Uterus (tissue), 3 donors: ENCODE measurements at regions not wholly inside any gene's neighbourhood (a gene's known extent, or its start where the extent isn't known, plus 50 kb on each side); places are given as distances from the start of the nearest gene placed in this dataset.
A peak's percentile ranks its signal among the peaks of the same experiment; 100 is the strongest.

Experiments used
- DNase-seq, 2 donors: peaks; one replicate each; pipeline ENCODE4 v3.0.0-alpha.2; 2019 to 2020
- H3K27ac ChIP-seq, 2 donors: fragments of 200-600 bp; sonication (generic); 1 replicate in 1 of 2; 2 replicates in 1 of 2; pipeline ENCODE4 v1.5.1; 2016 to 2018
- H3K27me3 ChIP-seq, 2 donors: fragments of 200-600 bp; sonication (generic); one replicate each; pipeline ENCODE4 v1.5.1; 2018 to 2019; ENCODE audit warnings: control low read depth in 1 of 2
- H3K36me3 ChIP-seq, 2 donors: fragments of 200-600 bp; sonication (generic); one replicate each; pipeline ENCODE4 v1.5.1; 2019; ENCODE audit warnings: control low read depth in 1 of 2
- H3K4me1 ChIP-seq, 2 donors: fragments of 200-600 bp; sonication (generic); one replicate each; pipeline ENCODE4 v1.5.1; 2018 to 2019; ENCODE audit warnings: control low read depth in 1 of 2
- H3K4me3 ChIP-seq, 2 donors: fragments of 200-600 bp; sonication (generic); 1 replicate in 1 of 2; 2 replicates in 1 of 2; pipeline ENCODE4 v1.5.1; 2018 to 2019; ENCODE audit warnings: mild to moderate bottlenecking in 1 of 2
- H3K9me3 ChIP-seq, 2 donors: fragments of 200-600 bp; sonication (generic); one replicate each; pipeline ENCODE4 v1.5.1; 2019; ENCODE audit warnings: control low read depth in 1 of 2
- POLR2A ChIP-seq, 2 donors: fragments of 450-650 bp; IDR thresholded peaks; one replicate each; pipeline ENCODE4 v1.6.1; 2016; ENCODE audit warnings: antibody characterized with exemption in 2 of 2, mild to moderate bottlenecking in 1 of 2, moderate library complexity in 1 of 2
- intact Hi-C: fragments of 100-400 bp; cut with DNase I; formaldehyde crosslinking; loops from one replicate; pipeline ENCODE4 v1.15.1; 2023; ENCODE audit warnings: low total_unique reads
- TF ChIP-seq, protein P1 (sequence below), 4 experiments: fragments of 200-600 bp in 2 of 4; fragments of 450-650 bp in 2 of 4; sonication (generic) in 2 of 4; IDR thresholded peaks; one replicate each; pipeline ENCODE4 v1.5.1; 2016 to 2019; ENCODE audit warnings: antibody characterized with exemption in 4 of 4, mild to moderate bottlenecking in 2 of 4, moderate library complexity in 1 of 4
- donor health status: DM: yes; HTN: yes; CAD: no.

DNA sequence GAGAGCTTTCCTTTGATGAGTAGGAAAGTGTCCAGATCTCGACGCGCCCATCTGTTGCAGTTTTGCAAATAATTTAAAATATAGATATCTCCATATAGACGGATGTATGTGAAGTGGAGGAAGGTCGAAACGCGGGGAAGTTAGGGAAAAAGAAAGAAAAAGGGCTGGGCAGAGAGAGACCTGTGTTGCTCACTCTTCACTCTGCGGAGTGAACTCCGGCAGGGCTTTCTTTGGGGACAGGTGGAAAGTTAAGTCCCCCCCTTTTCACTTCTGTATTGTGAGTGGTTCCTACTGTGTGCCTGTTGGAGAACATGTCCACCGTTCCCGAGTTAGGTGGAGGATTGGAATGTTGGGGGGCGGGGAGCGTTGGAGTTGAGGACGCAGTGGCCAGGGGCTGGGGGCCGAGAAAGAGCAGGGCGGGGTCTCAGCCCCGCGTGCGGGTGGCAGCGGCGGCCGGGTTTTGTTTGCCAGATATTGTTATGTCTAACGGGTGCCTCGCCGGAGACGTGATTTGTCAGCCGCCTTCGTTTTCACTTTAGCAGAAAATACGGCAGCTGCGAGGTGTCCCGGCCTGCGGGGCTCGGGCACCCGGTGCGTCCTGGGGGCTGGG, 145.1 kb upstream of the ZNF536 start:
- H3K9me3 ChIP-seq: no peaks in the 10 kb centered on the region
- no peak for DNase-seq
- H3K27me3 ChIP-seq: peaks cover 12 to 36% of the 10 kb centered on the region in 2 donors
- TF ChIP-seq, protein P1, sequence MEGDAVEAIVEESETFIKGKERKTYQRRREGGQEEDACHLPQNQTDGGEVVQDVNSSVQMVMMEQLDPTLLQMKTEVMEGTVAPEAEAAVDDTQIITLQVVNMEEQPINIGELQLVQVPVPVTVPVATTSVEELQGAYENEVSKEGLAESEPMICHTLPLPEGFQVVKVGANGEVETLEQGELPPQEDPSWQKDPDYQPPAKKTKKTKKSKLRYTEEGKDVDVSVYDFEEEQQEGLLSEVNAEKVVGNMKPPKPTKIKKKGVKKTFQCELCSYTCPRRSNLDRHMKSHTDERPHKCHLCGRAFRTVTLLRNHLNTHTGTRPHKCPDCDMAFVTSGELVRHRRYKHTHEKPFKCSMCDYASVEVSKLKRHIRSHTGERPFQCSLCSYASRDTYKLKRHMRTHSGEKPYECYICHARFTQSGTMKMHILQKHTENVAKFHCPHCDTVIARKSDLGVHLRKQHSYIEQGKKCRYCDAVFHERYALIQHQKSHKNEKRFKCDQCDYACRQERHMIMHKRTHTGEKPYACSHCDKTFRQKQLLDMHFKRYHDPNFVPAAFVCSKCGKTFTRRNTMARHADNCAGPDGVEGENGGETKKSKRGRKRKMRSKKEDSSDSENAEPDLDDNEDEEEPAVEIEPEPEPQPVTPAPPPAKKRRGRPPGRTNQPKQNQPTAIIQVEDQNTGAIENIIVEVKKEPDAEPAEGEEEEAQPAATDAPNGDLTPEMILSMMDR (IDR thresholded peaks at IDR 0.05): no peak
- TF ChIP-seq POLR2A (IDR thresholded peaks at IDR 0.05): no peak
- intact Hi-C loops: no loop called here
- H3K27ac ChIP-seq: no peak overlapping the region
- peaks cover 0 to 26% of the 10 kb centered on the region in 2 donors for H3K4me1 ChIP-seq
- no peaks in the 10 kb centered on the region for H3K36me3 ChIP-seq
- peak overlapping the region; percentile 15 to 41 for H3K4me3 ChIP-seq

DNA sequence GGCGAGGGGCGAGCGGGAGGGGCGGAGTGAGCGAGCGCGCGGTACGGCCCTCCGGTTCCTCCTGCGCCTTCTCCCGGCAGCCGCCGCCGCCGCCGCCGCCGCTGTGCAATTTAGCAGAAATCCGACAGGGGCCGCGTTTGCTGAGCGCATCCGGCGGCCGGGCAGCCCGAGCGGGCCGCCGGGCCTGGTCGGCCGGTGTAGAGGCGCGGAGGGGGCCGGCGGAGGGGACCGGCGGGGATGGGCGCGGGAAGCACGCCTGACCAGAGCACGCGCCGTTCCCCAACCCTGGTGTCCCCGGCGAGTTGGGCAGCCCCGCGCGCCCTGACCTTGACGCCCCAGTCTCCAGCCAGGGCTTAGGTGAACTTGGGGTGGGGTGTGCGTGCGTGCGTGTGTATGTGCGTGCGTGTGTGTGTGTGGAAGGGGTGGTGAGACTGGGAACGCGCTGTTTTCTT, 144.5 kb upstream of the ZNF536 start:
- Histone ChIP-seq H3K27ac (no peak overlapping the region), H3K27me3 (peaks cover 12 to 34% of the 10 kb centered on the region in 2 donors), H3K4me1 (peaks cover 0 to 26% of the 10 kb centered on the region in 2 donors), H3K4me3 (peak overlapping the region; percentile 15 to 41), H3K9me3 (no peaks in the 10 kb centered on the region), H3K36me3 (no peaks in the 10 kb centered on the region)
- no peak for TF ChIP-seq POLR2A (IDR thresholded peaks at IDR 0.05)
- TF ChIP-seq, protein P1 (IDR thresholded peaks at IDR 0.05): peak in 3 of 4 experiments; percentile 37 to 57 (median 57)
- intact Hi-C loops: no loop called here
- DNase-seq: peak in 1 of 2 donors; percentile 22

GRCh38 chr19:30228113-30228834, 143.9 kb upstream of the ZNF536 start:
- H3K36me3 ChIP-seq: no peaks in the 10 kb centered on the region
- intact Hi-C loops: no loop called here
- H3K4me1 ChIP-seq: peaks cover 0 to 26% of the 10 kb centered on the region in 2 donors

DNA sequence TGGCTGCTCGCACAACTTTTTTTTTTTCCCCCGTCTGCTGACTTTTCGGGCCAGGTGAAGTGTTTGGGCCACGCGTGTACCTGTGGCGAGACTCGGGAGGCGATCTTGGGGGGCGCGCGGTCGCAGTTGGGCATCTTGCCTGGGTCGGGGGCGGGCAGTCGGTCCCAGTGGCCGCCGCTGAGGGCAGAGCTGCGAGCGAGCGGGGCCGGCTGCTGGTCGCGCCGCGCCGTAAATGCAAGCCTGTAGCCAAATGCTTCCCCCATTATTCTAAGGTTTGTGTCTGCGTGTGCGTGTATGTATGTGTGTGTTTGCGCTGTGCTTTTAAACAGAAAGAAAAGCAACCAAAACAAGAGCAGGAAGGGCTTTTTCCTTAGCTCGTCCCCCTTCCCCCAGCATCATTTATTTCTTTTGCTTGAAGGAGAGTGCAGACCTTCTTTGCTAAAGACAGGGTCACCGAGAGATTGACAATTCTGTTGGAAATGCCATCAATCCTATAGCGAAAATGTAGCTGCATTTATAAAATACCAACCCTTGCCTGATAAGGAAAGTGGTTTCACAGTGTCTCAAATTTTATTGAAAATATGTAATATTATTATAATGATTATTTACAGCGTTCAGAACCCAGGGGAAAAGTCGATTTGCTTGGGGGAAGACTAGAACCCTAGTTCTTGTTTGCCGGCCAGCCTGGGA, 143.2 kb upstream of the ZNF536 start:
- H3K27me3 ChIP-seq: peaks cover 12 to 27% of the 10 kb centered on the region in 2 donors
- no peak overlapping the region for H3K4me3 ChIP-seq
- DNase-seq: no peak
- H3K9me3 ChIP-seq: no peaks in the 10 kb centered on the region
- intact Hi-C loops: no loop called here
- peaks cover 0 to 26% of the 10 kb centered on the region in 2 donors for H3K4me1 ChIP-seq
- H3K27ac ChIP-seq: no peak overlapping the region
- TF ChIP-seq POLR2A (IDR thresholded peaks at IDR 0.05): no peak
- TF ChIP-seq, protein P1 (IDR thresholded peaks at IDR 0.05): no peak
- H3K36me3 ChIP-seq: no peaks in the 10 kb centered on the region

More at GRCh38 chr19:30228113-30228834, 143.9 kb upstream of the ZNF536 start:
- H3K27ac ChIP-seq: no peak overlapping the region
- H3K4me3 ChIP-seq: peak overlapping the region in 1 of 2 donors; percentile 41
- H3K27me3 ChIP-seq: peaks cover 12 to 34% of the 10 kb centered on the region in 2 donors
- DNase-seq: no peak
- TF ChIP-seq POLR2A (IDR thresholded peaks at IDR 0.05): no peak
- TF ChIP-seq, protein P1 (IDR thresholded peaks at IDR 0.05): no peak
- no peaks in the 10 kb centered on the region for H3K9me3 ChIP-seq
